Tongue (tissue), 1 donor: ENCODE measurements at regions not wholly inside any gene's neighbourhood (a gene's known extent, or its start where the extent isn't known, plus 50 kb on each side); places are given as distances from the start of the nearest gene placed in this dataset.
"Not testable (repeated sequence)": the region's sequence is repeated elsewhere in the genome, so short reads cannot be mapped to it uniquely, and the experiment has no call there.

Source experiments
- DNase-seq: peaks from one replicate; pipeline ENCODE4 v3.0.0-alpha.2; 2015

DNA sequence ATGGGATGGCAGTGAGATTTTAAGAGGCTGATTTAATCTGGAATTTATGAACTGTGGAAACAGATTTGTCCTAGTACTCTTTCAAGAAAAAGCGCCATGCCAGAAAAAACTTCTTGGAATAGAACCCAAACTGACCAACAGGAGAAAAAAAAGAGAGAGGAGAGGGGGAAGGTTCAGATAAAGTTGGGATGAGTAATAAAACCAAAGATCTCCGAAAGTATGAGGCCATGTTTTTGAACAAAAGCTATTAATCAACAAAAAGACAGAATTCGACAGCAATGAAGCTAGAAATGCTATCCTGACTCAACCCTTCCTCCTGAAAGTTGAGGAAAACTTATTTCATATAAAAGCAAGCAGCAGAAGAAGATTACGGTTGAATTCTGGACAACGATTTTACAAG, 135.5 kb downstream of the CEMIP2 start:
- no peak for DNase-seq

DNA sequence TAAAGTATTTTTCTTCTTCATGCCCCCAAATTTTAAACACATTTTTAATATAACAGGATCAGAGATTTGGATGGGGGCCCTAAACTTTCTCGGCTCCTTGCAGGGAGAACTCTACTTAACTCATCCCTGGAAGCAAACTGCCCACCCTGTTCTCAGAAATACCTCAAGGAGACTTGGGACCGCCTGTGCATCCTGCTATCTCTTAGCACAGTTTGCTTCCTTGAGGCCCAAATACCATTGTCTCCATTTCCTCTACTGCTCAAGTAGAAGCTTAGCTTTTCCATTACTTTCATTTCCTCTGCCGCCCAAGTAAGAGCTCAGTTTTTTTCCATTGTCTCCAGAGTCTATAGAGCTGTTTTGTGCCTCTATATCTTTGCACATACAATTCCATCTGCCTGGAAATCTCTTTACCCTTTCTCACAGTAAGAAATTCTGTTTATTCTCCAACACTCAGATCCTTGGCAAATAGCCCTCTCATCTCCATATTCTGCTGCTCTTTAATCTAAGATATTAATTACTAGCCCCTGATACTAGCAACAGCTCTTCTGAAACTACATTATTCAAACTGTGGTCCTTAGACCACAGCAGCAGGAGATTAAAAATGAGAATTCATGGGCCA, 137.8 kb downstream of the CEMIP2 start:
- no peak for DNase-seq

DNA sequence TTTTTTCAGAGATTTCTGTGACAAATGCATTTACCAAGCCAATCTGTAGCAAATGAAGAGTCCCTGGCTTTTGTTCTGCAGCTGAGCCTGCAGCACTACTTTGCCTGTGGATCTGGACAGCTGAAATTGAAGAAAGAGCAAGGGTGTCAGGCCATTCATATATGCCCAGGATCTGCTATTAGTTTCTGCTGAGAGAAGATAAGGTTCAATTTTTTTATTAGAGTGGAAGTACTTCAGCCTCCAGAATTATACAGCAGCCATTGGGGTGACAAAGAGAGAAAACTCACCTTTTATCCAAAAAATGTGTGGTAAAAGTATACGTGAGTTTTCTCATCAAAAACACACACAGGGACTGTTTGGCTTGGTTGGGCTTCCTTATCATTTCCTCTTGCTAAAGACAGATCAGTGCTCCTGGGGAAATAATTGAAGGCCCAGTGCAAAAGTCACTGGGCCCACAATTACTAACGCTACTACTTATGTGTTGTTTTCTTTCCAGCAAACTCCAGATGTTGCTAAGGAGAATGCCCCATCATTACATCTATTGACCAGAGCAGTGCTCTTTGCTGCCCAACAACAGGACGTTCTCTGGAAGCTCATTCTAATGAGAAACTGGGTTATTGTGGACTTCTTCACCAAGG, 138.6 kb downstream of the CEMIP2 start:
- DNase-seq = no peak

DNA sequence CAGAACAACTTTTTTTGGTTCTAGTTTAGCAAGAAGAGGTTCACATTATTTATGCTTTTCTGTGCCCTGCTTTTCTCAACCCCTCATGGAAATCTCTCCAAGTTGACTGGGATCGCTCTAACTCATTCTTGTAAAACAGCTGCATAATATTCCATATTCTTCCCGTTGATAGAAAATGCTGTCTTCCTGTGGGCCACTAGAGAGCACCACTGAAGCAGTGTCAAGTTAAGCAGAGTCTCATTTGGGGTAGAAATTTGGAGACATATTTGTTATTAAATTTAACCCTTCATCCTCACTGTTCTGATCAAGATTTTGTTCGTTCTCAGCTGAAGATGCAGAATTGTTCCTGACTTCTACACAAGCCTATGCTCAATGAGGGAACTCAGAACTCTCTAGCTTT, 140.1 kb downstream of the CEMIP2 start:
- no peak for DNase-seq

DNA sequence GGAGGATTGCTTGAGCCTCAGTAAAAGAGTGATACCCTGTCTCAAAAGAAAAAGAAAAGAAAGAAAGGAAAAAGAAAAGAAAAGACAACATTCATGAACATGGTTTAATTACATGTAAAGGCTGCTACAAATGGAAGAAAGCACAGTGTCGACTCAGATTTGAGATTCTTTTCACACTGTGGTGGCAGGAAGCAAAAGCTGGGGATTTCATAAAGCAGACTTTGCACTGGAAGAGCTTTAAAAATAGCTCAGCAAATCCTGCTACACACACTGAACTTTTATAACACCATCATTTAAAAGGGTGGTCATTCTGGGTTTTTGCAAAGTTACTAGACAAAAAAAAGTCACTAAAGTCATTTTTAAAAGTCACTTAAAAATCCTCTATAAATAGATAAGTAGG, 140.8 kb downstream of the CEMIP2 start:
- DNase-seq = no peak

DNA sequence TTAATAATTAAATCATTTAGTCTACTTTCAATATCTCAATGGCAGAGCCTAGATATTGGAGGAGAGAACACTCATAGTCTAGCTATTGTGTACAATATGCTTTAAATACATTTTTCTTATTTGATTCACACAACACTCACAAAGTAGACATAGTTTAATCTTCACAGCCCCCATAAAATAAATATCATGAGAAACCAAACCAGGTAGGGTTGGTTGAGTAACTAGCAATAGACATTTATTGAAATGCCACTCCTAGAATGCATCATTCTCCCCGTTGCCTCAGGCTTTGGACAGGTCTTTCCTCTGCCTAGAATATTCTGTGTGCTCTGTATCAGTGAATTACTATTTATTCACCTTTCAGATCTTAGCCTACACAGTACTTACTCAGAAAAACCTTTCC, 141.9 kb downstream of the CEMIP2 start:
- DNase-seq = no peak

DNA sequence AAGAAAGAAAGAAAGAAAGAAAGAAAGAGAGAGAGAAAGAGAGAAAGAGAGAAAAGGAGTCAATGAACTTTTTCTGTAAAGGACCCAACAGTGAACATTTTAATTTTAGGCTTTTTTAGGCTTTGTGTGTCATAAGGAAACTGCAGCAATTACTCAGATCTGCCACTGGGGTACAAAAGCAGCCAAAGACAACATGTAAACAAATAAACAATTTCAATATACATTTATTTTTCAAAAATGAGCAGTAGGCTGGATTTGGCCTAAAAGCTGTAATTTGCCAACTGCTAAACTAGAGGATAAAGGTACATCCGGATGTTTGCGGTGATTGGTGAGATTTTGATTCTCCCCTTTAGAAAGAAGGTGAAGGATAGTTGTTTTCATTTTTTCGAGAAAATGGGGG, 143.6 kb downstream of the CEMIP2 start:
- DNase-seq = no peak

DNA sequence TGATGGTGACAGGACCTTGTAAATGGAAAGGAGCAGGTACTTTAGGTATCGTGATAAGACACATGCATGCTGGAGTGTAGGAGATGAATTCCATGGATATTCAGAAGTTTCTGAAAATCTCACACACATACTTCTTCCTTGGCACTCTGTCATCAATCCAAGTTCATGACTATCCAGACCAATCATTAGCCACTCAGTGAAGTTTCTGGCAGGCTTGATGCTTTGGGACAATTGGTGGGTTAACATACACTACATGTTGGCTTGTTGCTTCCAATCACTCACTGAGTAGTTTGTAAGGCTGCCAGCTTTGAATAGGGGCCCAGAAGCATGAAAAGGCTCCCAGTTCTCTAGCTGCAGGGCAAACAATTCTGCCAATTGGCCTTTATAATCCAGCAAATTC, 147.6 kb downstream of the CEMIP2 start:
- peak; percentile 24 for DNase-seq

DNA sequence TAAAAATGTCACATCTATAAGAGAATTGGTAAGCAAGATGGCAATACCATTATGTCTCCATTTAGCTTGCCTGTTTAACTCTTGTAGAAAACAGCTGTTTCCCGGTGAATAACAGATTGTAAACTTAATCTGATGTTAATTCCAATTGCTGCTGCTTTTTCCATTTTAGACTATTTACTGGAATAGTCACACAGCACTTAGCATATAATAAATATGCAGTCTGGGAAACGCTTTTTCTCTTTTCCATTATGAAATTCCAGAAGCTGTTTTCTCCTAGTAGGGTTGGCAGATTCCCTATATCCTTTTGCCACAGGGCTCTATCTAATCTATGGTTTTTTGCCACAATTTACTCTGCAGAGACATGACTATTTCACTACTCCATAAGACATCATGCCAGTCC, 148.0 kb downstream of the CEMIP2 start:
- DNase-seq = no peak

DNA sequence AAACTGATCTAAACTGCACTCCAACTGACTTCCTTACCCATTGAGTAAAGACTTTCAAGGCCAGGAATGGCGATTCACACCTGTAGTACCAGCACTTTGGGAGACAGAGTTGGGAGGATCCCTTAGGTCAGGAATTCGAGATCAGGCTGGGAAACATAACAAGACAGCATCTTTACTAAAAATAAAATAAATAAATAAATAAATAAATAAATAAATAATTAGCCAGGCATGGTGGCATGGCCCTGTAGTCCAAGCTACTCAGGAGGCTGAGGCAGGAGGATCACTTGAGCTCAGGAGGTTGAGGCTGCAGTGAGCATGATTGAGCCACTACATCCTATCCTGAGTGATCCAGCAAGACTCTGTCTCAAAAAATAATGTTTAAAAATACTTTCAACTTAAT, 148.4 kb downstream of the CEMIP2 start:
- DNase-seq = no peak

DNA sequence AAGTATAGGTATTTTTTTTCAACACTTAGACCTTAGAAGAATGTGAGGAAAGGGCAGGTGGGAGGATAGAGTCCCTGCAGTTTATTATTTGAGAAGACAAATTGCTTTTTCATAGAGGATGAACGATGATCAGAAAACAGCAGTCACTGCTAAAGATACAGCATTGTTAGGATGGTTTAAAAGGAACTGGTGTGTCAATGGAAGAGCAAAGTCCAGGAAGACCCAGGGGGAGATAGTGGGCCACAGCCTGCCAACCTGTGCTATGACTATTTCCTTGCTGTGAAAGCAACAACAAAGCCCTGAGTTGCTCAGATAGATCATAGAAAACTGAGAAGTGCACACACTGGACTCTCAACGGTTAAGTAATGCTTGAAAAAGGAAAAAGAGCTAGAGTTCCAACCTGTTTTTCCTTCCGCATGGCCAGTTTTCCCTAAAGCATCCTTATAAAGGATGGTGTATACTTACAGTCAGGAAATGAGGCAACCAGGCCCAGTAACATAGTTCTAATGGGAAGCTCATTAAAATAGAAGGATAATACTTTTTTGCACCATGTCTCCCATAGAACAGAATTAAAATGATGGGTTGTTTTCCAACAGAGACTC, 153.8 kb downstream of the CEMIP2 start:
- no peak for DNase-seq

DNA sequence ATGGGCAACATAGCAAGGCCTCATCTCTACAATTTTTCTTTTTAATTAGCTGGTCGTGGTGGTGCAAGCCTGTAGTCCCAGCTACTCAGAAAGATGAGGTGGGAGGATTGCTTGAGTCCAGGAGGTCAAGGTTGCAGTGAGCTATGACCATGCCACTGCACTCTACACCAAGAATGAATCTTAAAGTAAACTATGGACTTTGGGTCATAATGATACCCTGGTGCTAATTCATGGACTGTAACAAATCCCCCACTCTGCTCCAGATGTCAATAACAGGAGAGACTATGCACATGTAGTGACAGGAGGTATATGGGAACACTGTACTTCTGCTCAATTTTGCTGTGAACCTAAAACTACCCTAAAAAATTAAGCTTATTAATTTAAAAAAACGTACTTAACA, 155.4 kb downstream of the CEMIP2 start:
- no peak for DNase-seq

DNA sequence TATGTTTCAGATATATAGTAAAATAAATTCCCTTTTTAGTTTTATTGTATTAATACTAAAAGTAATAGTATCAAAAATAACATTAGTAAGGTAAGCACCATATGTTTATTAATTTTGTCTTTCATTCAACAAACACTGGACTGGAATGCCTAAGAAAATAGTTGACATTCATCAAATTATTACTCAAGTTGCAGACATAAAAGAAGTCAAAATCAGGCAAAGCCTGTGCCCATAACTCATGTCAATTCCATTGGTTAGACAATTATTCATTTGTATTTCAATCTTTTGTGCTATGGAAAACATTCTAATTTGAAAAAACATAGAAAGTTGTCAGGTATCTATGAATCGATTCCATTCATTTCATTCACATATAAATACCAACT, 158.9 kb downstream of the CEMIP2 start:
- DNase-seq = no peak

DNA sequence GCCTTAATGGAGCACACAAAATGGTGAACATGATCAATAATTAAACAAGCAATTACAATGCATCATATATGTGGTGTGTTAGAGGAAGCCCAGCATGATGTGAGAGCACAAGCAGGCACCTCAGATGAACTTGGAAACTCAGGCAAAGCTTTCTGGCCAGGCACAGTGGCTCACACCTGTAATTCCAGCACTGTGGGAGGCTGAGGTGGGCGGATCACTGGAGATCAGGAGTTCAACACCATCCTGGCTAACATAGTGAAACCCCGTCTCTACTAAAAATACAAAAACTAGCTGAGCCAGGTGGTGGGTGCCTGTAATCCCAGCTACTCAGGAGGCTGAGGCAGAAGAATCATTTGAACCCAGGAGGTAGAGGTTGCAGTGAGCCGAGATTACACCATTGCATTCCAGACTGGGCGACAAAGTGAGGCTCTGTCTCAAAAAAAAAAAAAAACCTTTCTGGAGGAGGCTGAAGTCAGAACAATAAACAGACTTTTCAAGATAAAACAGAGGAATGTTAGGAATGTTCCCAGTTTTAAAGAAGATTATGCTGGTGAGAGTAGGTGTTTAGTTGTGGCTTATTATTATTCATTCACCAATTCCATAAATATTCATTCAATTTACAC, 159.4 kb downstream of the CEMIP2 start:
- DNase-seq = no peak

DNA sequence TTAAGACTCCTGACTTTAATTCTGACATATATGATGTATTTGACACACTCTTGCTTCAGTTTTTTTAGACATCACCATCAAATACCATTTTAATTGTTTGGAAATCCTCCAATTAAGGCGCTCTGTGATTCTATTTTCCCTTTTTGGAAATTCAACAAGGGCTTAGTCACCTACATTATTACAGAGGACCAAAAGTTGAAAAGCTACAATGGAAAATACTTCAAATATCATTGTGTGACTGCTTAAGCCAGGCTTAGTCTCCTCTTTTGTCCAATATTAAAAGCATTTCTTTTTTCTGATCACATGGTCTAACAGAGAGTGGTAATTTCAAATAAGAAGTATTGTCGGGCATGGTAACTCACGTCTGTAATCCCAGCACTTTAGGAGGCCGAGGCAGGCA, 160.3 kb downstream of the CEMIP2 start:
- no peak for DNase-seq

DNA sequence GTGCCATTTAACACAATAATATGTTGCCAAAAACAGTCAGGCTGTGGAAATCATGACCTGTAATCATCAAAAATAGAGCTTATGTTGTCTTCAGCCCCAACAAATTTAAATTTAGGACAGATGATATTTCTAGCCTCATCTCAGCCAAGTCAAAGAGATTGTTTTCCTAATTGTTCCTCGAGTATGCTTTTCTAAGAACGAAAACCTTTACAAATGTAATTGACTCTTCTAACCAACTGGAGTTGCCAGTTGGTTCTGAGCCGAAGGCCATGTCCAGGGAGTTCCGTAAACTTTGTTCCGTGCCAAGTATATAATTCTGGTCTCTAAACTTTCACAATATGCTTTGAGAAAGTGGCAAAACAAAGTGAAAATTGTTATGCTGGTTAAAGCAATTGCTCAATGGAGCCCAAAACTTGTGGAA, 160.8 kb downstream of the CEMIP2 start:
- DNase-seq = peak; percentile 71

DNA sequence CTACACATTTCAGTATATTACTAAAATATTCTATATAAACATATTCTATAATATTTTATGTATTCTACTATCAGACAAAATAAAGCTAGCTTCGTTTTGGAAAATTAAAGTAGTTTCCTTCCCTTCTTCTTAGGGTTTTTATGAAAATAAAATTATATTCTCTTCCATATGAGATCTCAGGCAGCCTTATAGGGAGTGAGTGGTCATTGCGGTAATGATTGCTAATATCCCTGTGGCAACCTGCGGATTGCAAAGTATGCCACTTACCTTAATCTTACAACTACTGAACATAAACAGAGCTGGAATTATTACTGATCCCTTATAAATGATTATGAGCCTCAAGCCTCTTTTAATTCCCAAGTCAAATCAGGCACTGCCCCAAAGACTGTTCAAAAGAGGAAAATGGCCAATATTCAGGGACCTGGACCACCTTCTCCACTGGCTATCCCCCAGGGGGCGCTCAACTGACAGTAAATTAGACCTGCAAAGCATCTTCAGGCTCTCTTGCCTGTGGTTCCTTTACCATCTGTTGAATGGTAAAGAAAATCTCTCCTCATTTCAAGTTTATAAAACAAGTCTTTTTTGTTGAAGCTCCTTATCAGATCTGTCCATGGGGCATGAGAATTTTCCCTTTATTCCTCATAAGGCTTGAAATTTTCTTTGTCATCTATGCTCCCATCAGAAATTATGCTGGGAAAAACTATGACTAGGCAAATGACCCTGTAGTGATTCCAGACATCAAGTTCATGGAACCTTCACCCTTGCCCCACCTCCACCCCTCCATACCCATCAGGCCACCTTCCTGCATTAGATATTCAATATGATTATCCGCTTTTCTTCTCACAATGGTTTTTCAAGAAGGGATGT, 163.9 kb downstream of the CEMIP2 start:
- peak; percentile 86 for DNase-seq

DNA sequence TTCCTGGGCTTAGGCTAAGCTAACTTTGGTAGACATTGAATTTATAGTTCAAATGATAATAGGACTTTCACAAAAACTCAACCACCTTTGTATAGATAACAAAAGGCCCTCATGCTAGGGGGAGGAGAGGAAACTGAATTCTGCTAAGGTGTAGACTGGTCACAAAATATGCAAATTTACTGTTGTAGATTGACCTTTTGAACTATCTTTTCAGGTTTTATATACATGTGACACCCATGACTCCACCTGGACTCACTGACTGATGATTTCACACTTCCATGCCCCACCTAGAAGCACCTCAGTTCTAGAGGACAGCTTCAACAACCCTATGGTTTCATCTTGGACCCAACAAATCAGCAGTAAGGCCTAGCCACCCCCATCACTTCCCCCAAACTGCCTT, 165.7 kb downstream of the CEMIP2 start:
- no peak for DNase-seq

DNA sequence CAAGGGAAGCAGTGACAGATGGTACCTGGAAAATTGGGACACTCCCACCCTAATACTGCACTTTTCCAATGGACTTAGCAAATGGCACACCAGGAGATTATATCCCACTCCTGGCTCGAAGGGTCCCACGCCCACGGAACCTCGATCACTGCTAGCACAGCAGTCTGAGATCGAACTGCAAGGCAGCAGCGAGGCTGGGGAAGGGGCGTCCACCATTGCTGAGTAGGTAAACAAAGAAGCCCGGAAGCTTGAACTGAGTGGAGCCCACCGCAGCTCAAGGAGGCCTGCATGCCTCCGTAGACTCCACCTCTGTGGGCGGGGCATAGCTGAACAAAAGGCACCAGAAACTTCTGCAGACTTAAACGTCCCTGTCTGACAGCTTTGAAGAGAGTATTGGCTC, 172.6 kb downstream of the CEMIP2 start:
- not testable (repeated sequence) for DNase-seq

DNA sequence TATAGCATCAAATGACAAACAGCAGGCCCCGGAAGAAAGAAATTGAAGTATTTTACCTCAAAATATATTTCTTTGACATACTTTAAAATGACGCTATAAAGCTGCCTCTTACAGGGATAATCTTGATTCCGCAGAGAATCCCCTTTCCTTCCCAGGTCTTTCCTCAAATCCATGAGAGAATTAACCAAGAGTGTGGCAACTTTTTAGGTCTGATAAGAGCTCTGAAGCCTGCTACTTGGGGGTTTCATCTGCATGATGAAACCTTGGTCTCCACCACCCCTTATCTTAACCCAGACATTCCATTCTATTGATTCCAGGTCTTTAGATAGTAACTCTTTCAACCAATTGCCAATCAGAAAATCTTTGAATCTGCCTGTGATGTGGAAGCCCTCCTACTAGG, 173.8 kb downstream of the CEMIP2 start:
- DNase-seq = no peak

DNA sequence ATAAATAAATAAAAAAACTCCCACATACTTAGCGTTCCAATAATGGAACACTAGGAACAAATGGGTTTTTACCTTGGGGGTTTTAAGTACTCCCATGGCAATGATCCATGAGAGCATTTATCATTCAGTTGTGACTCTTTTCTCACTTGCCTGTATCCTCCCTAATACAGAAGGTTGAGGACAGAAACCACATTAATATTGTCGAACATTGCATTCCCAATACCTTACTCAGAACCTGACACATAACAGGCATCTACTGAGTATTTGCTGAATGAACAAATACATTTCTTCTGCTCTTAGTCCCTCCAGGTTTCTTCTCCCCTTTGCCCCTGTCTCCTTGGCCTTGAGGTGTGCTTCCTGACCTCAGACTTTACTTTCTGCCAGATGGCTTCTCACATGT, 175.9 kb downstream of the CEMIP2 start:
- DNase-seq = no peak

DNA sequence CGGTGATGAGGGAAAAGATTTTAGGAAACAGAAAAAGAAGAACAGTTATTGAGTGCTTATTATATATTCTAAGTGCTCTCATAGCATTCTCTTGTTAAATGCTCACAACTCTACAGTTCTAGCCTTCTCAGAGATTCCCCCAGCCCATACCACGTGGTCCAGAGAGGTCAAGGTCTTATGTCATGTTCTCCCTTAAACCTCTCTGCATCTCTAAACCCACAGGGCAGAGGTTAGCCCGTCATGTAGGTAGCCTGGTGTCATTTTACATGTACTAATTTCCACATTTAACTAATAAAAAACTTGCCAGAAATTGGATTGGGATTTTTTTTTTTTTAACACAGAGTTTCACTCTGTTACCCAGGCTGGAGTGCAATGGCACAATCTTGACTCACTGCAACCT, 178.0 kb downstream of the CEMIP2 start:
- DNase-seq = no peak

DNA sequence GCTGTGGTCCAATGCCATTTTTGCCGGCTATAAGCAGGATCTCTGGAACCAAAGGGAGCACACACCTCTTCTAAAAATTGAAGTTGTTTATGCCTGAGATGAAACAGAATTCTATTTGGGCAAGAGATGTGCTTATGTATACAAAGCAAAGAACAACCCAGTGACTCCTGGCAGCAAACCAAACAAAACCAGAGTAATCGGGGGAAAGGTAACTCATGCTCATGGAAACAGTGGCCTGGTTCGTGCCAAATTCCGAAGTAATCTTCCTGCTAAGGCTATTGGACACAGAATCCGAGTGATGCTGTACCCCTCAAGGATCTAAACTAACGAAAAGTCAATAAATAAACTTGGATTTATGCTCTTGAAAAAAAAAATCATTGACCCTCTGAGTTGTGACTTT, 178.7 kb downstream of the CEMIP2 start:
- DNase-seq = no peak
